NB4 (cell line): ENCODE measurements at regions not wholly inside any gene's neighbourhood (a gene's known extent, or its start where the extent isn't known, plus 50 kb on each side); places are given as distances from the start of the nearest gene placed in this dataset.
"Not testable (repeated sequence)": the region's sequence is repeated elsewhere in the genome, so short reads cannot be mapped to it uniquely, and the experiment has no call there.

Source experiments
- DNase-seq: peaks from one replicate; pipeline ENCODE4 v3.0.0; 2010; ENCODE audit warnings: low read depth
- H3K4me3 ChIP-seq: one replicate; pipeline ENCODE4 v1.5.1; 2011; ENCODE audit warnings: mild to moderate bottlenecking, low read depth, low read length, moderate library complexity
- CTCF ChIP-seq: IDR thresholded peaks from one replicate; pipeline ENCODE4 v1.5.1; 2012; ENCODE audit warnings: low read depth, low read length
- MAX ChIP-seq: IDR thresholded peaks from 2 replicates; pipeline ENCODE4 v1.6.1; 2011; ENCODE audit warnings: low read depth, low read length
- MYC ChIP-seq: IDR thresholded peaks from 2 replicates; pipeline ENCODE4 v1.6.1; 2011; ENCODE audit warnings: low read depth, low read length
- POLR2A ChIP-seq: IDR thresholded peaks from 2 replicates; pipeline ENCODE4 v1.6.1; 2011; ENCODE audit warnings: mild to moderate bottlenecking; ENCODE audit not compliant: insufficient read length; ENCODE audit errors: extremely low read depth

- H3K4me3 ChIP-seq = no peak overlapping the region
- TF ChIP-seq MAX = no peak
- no peak for TF ChIP-seq MYC
- no peak for TF ChIP-seq POLR2A
- TF ChIP-seq CTCF = no peak
- no peak for DNase-seq
Observed at GRCh38 chr6:81875782-81876293, 123.4 kb upstream of the TENT5A start.

- H3K4me3 ChIP-seq, DNase-seq: not testable (repeated sequence)
Observed at GRCh38 chr6:81869749-81870508, 117.4 kb upstream of the TENT5A start.

- DNase-seq = no peak
- H3K4me3 ChIP-seq = no peak overlapping the region
Observed at GRCh38 chr6:81865712-81866111, 113.2 kb upstream of the TENT5A start.

GRCh38 chr6:81864124-81864523 lies 111.6 kb upstream of the TENT5A start:
- no peak for DNase-seq
- TF ChIP-seq POLR2A (no peak), MAX (no peak), CTCF (no peak), MYC (no peak)
- H3K4me3 ChIP-seq = no peak overlapping the region

More at GRCh38 chr6:81865712-81866111, 113.2 kb upstream of the TENT5A start:
- TF ChIP-seq POLR2A (no peak), MYC (no peak)

GRCh38 chr6:81863123-81863522 lies 110.6 kb upstream of the TENT5A start:
- TF ChIP-seq MYC (no peak), CTCF (no peak), MAX (no peak), POLR2A (no peak)
- no peak for DNase-seq
- no peak overlapping the region for H3K4me3 ChIP-seq

GRCh38 chr6:81861281-81861680 lies 108.8 kb upstream of the TENT5A start:
- no peak for DNase-seq
- TF ChIP-seq MAX (no peak), CTCF (no peak), POLR2A (no peak), MYC (no peak)
- no peak overlapping the region for H3K4me3 ChIP-seq

GRCh38 chr6:81859884-81860283 lies 107.4 kb upstream of the TENT5A start:
- H3K4me3 ChIP-seq = no peak overlapping the region
- peak; percentile 19 for DNase-seq
- no peak for TF ChIP-seq MYC
